Tongue (tissue), 1 donor: ENCODE measurements at regions not wholly inside any gene's neighbourhood (a gene's known extent, or its start where the extent isn't known, plus 50 kb on each side); places are given as distances from the start of the nearest gene placed in this dataset.
"Not testable (repeated sequence)": the region's sequence is repeated elsewhere in the genome, so short reads cannot be mapped to it uniquely, and the experiment has no call there.

Experiments
- DNase-seq: peaks from one replicate; pipeline ENCODE4 v3.0.0-alpha.2; 2015

DNA sequence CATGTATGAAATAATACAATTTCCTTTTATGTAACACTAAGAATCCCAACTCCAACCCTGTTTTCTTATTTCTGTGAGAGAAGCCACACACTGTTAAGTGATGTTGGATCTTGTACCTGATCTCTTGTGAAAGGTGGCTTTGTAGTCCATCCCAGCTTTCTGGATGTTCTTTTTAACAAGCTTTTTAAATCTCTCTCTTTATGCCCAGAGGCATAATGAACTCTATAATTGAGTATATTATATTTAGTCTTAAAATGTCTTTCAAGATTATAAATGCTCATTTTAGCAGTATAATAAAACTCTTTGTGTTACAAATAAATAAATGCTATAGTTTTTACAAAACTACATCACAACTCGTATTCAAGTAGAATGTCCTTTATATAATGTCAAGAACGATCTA lies 922.1 kb downstream of the EPHA7 start:
- DNase-seq: no peak

DNA sequence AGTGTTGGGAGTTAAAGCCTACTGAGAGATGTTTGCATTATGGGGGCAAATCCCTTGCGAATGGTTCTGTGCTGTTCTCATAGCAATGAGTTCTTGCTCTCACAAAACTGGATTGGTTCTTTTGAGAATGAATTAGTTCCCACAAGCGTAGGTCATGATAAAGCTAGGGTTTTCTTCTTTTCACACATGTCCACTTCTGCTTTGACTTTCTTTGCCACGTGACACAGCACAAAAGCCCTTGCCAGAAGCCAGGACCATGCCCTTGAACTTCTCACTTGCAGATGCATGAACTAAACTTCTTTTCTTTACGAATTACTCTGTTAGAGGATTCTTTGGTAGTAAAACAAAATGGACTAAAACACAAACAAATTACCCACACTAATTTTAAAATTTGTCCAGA lies 922.8 kb downstream of the EPHA7 start:
- DNase-seq: no peak

DNA sequence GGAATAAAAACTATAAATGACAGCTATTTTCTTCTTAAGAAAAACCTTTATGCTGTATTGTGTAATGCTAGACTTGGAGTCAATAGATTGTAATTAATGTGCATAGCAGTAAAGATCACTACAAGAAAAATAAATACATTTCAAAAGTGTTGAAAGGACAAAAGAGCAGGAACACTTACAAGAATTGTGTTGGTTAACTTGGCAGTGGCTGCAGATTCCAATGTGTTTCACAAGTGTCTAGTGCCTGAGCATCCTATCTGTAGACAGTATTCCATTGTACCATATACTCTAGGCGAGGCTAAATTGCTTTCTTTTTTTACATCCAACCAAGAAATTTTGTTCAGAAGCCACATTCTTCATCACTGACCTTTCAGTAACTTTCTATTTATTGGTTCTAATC lies 924.1 kb downstream of the EPHA7 start:
- peak; percentile 16 for DNase-seq

GRCh38 chr6:92485487-92485886 lies 933.9 kb downstream of the EPHA7 start:
- no peak for DNase-seq

- DNase-seq: peak; percentile 17
These were observed 939.5 kb downstream of the EPHA7 start for GRCh38 chr6:92479831-92480230.

- DNase-seq: no peak
These were observed 946.3 kb downstream of the EPHA7 start for GRCh38 chr6:92473056-92473455.

DNA sequence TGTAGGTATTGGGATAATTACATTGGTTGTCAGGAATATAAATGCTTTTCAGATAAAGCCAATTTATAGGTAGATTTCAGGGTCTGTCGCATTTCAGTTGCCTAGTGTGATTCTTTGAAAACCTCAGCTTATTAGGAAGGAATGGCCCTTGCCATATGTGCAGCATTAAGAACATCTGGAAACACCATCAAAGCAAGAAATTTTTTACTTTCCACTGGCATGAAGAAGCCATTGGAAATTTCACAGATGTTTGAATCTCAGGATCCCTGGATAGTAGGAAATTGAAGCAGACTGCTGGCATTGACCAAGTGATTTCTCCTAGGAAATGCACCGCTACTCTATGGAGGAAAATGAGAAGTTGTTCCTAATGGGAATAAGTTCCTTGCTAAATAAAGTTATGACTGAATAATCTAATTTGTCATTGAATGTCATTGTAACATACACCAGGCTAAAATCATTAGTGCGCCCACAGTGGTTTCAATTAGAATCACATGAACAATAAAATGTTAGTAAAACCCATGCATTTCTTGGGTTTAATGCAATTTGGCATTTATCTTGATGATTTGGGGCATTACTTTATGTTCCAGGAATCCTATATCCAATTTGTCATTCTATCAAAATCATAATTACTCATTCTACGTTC lies 950.1 kb downstream of the EPHA7 start:
- peak; percentile 9 for DNase-seq

DNA sequence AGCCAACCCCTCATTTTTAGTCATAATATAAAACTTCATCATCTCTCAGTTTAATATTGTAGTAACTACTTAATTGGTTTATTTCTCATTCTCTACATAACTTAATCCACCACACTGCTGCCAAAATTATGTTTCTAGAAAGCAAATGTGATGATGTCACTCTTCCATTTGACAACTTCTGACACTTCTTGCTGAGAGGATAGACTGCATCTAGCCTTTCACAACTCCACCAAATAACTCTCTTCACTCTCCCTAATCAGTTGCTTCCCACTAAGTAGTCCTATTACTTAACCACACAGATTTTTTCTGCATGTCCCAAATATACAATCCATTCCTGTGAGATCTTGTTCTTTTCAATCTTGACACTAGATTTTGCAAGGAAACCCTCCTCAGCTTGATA lies 951.3 kb downstream of the EPHA7 start:
- DNase-seq: no peak

DNA sequence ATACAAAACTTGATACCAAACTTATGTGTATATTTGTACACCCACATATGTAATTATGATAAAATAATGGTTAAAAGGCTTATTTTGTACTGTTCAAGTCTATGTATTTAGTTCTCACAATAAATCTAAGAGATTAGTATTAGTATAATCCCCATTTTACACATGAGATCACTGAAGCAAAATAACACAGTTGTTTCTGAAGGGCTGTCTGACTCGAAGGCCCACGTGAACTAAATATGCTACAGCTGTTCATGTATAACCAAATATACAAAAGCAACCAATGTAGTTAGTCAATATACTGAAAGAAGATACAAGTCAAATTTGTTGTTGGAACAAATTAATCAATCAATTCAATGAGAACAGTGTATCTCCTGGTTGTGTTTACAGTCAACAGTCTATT lies 959.2 kb downstream of the EPHA7 start:
- DNase-seq: peak; percentile 4

- no peak for DNase-seq
These were observed 959.8 kb downstream of the EPHA7 start for GRCh38 chr6:92459606-92460005.

DNA sequence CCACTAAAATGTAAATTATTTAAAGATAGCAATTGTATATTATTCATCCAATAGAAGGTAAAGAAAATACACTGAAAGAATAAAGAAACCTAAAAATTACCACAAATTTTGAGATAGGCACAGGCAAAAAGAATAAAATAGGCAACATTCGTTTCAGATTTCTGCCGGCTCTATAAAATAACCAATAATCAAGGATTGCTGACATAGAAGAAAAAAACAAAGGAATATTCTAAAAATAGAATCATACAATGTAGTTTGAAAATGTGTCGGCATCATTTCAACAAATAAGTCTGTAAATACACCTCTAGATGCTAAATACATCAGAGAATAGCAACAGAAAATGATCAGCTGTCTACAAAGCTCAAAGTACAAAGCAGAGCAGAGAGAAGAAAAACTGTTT lies 973.3 kb downstream of the EPHA7 start:
- DNase-seq: no peak

GRCh38 chr6:92433911-92434310 lies 985.4 kb downstream of the EPHA7 start:
- no peak for DNase-seq

GRCh38 chr6:92431502-92431901 lies 987.9 kb downstream of the EPHA7 start:
- no peak for DNase-seq

DNA sequence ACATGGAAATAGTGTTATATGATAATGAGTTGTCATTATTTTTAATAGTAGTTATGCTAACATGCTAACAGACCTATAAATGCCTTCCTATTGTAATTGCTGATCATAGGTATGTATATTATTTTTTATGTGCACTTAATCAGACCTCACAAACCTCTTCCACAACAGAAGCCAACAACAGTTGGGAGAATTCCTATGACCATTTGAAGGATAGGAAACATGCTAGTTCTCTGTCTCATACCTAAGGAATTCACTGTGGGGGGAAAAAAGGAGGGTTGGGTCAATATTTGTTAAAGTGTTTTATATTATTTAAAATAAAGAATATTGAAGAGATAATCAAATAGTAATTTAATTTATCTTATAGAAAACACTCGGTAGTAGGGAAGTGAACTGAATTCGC lies 990.9 kb downstream of the EPHA7 start:
- no peak for DNase-seq

GRCh38 chr6:92427453-92427852 lies 991.9 kb downstream of the EPHA7 start:
- no peak for DNase-seq

- DNase-seq: no peak
These were observed 1003.7 kb downstream of the EPHA7 start for GRCh38 chr6:92415656-92416055.

- no peak for DNase-seq
These were observed 1011.0 kb downstream of the EPHA7 start for GRCh38 chr6:92408350-92408749.

- peak; percentile 16 for DNase-seq
These were observed 1015.1 kb downstream of the EPHA7 start for GRCh38 chr6:92404281-92404680.

DNA sequence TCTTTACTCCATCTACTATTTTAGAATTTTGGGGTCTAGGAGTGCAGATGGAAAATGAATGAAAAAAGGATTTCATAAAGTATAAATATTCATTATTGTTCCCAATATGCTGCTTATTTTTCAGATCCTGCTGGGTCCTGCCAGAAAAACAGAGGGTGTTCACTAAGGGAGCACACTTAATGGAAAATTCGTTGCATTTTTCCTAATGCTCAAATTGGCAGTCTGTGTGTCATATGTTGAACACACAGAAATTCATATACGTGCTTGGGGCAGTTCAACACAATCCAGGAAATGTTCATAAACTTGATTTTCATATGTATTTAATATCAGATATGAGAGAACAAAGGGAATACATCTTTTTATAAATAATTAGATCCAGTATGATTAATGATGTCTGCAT lies 1019.4 kb downstream of the EPHA7 start:
- DNase-seq: no peak

GRCh38 chr6:92388706-92389105 lies 1030.7 kb downstream of the EPHA7 start:
- not testable (repeated sequence) for DNase-seq

- no peak for DNase-seq
These were observed 1038.4 kb downstream of the EPHA7 start for GRCh38 chr6:92380803-92381601.

- peak; percentile 7 for DNase-seq
These were observed 1042.2 kb downstream of the EPHA7 start for GRCh38 chr6:92377137-92377536.

DNA sequence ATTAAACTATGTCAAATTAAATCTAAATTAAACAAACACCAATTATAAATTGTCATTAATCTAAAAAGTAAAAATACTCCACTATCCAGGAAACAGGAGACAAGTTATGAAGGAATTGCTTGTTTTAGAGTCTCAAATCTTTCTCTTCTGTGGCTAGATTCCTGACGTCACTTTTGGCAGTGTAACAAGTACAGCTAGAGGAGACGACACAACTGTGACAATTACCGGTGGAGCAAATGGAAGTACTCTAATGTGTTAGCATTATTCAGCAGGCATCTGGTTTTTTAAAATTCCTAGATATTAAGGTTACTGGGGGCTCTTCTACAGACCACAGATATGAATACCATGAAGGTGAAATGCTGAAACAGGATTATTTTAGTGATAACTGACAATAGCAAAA lies 1042.7 kb downstream of the EPHA7 start:
- DNase-seq: peak; percentile 82
